Loucy (cell line): ENCODE measurements at regions not wholly inside any gene's neighbourhood (a gene's known extent, or its start where the extent isn't known, plus 50 kb on each side); places are given as distances from the start of the nearest gene placed in this dataset.

Experiments used
- H2AFZ ChIP-seq: fragments of 200-600 bp; sonication (generic); 2 replicates; pipeline ENCODE4 v1.6.0; 2016; ENCODE audit warnings: antibody characterized with exemption, mild to moderate bottlenecking, low read length, moderate library complexity
- H3F3A ChIP-seq: fragments of 200-600 bp; 2 replicates; pipeline ENCODE4 v1.6.0; 2016; ENCODE audit warnings: antibody characterized with exemption, low read depth, mild to moderate bottlenecking
- H3K27me3 ChIP-seq: fragments of 200-600 bp; sonication (generic); 2 replicates; pipeline ENCODE4 v1.6.1; 2014; ENCODE audit warnings: low read length, mild to moderate bottlenecking; ENCODE audit not compliant: insufficient read depth, poor library complexity, severe bottlenecking
- H3K36me3 ChIP-seq: fragments of 200-600 bp; sonication (generic); 2 replicates; pipeline ENCODE4 v1.6.1; 2016; ENCODE audit warnings: low read length; ENCODE audit not compliant: insufficient read depth
- H3K4me1 ChIP-seq: fragments of 200-600 bp; sonication (generic); 2 replicates; pipeline ENCODE4 v1.5.1; 2014; ENCODE audit warnings: low read length, mild to moderate bottlenecking; ENCODE audit not compliant: insufficient read depth, poor library complexity, severe bottlenecking
- H3K4me2 ChIP-seq: fragments of 200-600 bp; sonication (generic); 2 replicates; pipeline ENCODE4 v1.6.0; 2014; ENCODE audit warnings: antibody characterized with exemption, low read length, low read depth, mild to moderate bottlenecking; ENCODE audit not compliant: poor library complexity, severe bottlenecking
- H3K4me3 ChIP-seq: fragments of 200-600 bp; sonication (generic); 2 replicates; pipeline ENCODE4 v1.5.1; 2014; ENCODE audit warnings: low read length, mild to moderate bottlenecking, mixed read lengths; ENCODE audit not compliant: poor library complexity, severe bottlenecking
- H3K79me2 ChIP-seq: fragments of 200-600 bp; sonication (generic); 2 replicates; pipeline ENCODE4 v1.6.1; 2014; ENCODE audit warnings: low read length; ENCODE audit not compliant: insufficient read depth
- H3K9ac ChIP-seq: fragments of 200-600 bp; sonication (generic); 2 replicates; pipeline ENCODE4 v1.6.0; 2014; ENCODE audit warnings: mild to moderate bottlenecking, low read depth, low read length, moderate library complexity; ENCODE audit not compliant: poor library complexity, severe bottlenecking
- H3K9me2 ChIP-seq: fragments of 200-600 bp; sonication (generic); replicated peaks from 2 replicates; pipeline ENCODE4 v1.6.1; 2016; ENCODE audit warnings: low read depth, low read length, mixed read lengths
- H3K9me3 ChIP-seq: fragments of 200-600 bp; sonication (generic); 2 replicates; pipeline ENCODE4 v1.6.1; 2014; ENCODE audit warnings: mild to moderate bottlenecking, antibody characterized with exemption, low read length, low read depth; ENCODE audit not compliant: insufficient read depth
- H4K20me1 ChIP-seq: fragments of 200-600 bp; sonication (generic); 2 replicates; pipeline ENCODE4 v1.6.0; 2014; ENCODE audit warnings: antibody characterized with exemption, low read length, mild to moderate bottlenecking; ENCODE audit not compliant: insufficient read depth, poor library complexity, severe bottlenecking
- EZH2phosphoT487 ChIP-seq: fragments of 200-600 bp; IDR thresholded peaks from 2 replicates; pipeline ENCODE4 v1.6.1; 2018; ENCODE audit warnings: antibody characterized with exemption, mild to moderate bottlenecking, moderate library complexity, borderline replicate concordance
- TF ChIP-seq, protein P1 (sequence below): fragments of 200-600 bp; sonication (generic); conservative IDR thresholded peaks from 2 replicates; pipeline ENCODE4 v1.5.1; 2014; ENCODE audit warnings: mild to moderate bottlenecking, antibody characterized with exemption, low read length

DNA sequence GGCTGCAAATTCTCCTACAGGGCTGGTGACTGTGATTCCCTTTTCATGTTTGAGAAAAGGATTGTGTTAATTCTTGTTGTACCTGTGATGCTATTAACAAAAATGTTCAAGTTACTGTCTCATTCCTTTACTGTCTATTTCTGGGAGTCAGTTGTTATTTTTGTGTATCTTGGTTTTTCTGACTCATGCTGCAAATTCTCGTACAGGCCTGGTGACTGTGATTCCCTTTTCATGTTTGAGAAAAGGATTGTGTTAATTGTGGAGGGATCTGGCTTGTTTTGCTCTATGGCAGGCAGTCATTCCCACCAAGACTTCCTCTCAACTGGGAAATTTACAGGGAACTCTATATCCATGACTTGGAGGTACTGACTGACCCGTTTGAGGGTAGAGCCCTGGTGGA, 693.4 kb upstream of the INTU start:
- H2AFZ ChIP-seq, result no peak overlapping the region
- no peak for TF ChIP-seq EZH2phosphoT487
- TF ChIP-seq, protein P1, sequence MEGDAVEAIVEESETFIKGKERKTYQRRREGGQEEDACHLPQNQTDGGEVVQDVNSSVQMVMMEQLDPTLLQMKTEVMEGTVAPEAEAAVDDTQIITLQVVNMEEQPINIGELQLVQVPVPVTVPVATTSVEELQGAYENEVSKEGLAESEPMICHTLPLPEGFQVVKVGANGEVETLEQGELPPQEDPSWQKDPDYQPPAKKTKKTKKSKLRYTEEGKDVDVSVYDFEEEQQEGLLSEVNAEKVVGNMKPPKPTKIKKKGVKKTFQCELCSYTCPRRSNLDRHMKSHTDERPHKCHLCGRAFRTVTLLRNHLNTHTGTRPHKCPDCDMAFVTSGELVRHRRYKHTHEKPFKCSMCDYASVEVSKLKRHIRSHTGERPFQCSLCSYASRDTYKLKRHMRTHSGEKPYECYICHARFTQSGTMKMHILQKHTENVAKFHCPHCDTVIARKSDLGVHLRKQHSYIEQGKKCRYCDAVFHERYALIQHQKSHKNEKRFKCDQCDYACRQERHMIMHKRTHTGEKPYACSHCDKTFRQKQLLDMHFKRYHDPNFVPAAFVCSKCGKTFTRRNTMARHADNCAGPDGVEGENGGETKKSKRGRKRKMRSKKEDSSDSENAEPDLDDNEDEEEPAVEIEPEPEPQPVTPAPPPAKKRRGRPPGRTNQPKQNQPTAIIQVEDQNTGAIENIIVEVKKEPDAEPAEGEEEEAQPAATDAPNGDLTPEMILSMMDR, result no peak
- no peak overlapping the region for H3K4me3 ChIP-seq
- H3K79me2 ChIP-seq, result no peaks in the 10 kb centered on the region
- no peak overlapping the region for H3K4me2 ChIP-seq
- H3F3A ChIP-seq, result no peaks in the 10 kb centered on the region
- no peaks in the 10 kb centered on the region for H3K9me2 ChIP-seq
- H3K27me3 ChIP-seq, result no peaks in the 10 kb centered on the region
- H4K20me1 ChIP-seq, result no peaks in the 10 kb centered on the region
- H3K4me1 ChIP-seq, result no peaks in the 10 kb centered on the region
- no peak overlapping the region for H3K9ac ChIP-seq
- no peaks in the 10 kb centered on the region for H3K9me3 ChIP-seq
- H3K36me3 ChIP-seq, result no peaks in the 10 kb centered on the region

DNA sequence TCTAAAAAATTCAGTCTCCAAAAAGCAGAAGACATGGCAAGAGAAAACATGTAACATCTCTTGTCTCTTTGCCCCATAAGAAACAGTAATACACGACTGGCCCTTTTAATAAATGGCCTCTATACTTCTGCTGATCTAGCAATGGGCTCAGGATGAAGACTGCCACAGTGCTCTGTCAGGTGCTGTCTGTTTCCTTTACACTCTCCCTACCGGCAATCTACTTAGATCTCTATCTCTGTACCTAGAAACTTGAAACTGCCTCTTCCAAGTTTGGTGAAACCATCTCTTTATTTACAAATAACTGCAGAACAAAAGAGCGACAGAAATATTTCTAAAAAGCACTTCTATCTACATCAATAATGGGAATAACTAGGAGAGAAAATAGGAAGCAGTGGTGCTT, 685.2 kb upstream of the INTU start:
- H2AFZ ChIP-seq, result no peak overlapping the region
- TF ChIP-seq EZH2phosphoT487, result no peak
- TF ChIP-seq, protein P1, result no peak

DNA sequence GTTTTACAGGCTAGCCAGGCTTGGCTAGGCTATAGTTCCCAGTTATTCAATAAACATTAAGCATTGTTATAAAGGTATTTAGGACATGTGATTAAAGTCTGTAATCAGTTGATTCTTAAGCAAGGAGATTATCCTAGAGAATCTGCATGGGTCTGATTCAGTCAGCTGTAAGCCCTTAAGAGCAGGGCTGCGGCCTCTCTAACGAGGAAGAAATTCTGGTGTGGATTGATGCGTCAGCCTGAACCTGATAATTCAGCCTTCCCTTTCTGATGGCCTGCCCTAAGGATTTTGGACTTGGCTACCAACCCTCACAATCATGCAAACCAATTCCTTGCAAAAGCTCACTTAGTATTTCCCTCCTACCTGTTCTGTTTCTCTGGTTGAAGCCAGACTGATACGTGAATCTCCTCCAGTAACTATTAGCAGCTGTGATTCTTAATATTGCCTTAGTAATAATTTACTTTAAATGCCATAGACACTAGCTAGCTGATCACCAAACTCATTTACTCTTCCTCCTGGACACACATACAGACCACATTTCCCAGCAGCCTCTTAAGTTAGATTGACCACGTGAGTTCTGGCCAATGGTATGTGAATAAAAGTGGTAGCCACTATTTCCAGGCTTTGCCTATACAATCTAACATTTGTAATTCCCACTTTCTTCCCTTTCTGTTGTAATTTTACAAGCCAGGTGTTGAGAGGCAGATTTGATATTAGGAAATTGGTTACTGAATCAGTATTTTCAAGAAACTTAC, 678.0 kb upstream of the INTU start:
- H3K36me3 ChIP-seq, result no peaks in the 10 kb centered on the region
- no peak overlapping the region for H2AFZ ChIP-seq
- no peaks in the 10 kb centered on the region for H3K79me2 ChIP-seq
- H3F3A ChIP-seq, result no peaks in the 10 kb centered on the region
- H3K9me2 ChIP-seq, result no peaks in the 10 kb centered on the region
- no peaks in the 10 kb centered on the region for H3K4me1 ChIP-seq
- no peaks in the 10 kb centered on the region for H4K20me1 ChIP-seq
- no peaks in the 10 kb centered on the region for H3K27me3 ChIP-seq
- no peak overlapping the region for H3K4me3 ChIP-seq
- H3K4me2 ChIP-seq, result no peak overlapping the region
- TF ChIP-seq, protein P1, result no peak
- TF ChIP-seq EZH2phosphoT487, result no peak
- no peak overlapping the region for H3K9ac ChIP-seq
- H3K9me3 ChIP-seq, result no peaks in the 10 kb centered on the region

More for the DNA sequence above, 685.2 kb upstream of the INTU start:
- H3K79me2 ChIP-seq, result no peaks in the 10 kb centered on the region
- no peak overlapping the region for H3K4me3 ChIP-seq
- no peaks in the 10 kb centered on the region for H3K9me3 ChIP-seq
- H3K9ac ChIP-seq, result no peak overlapping the region
- no peaks in the 10 kb centered on the region for H3K9me2 ChIP-seq
- H3F3A ChIP-seq, result no peaks in the 10 kb centered on the region
- no peaks in the 10 kb centered on the region for H4K20me1 ChIP-seq
- H3K36me3 ChIP-seq, result no peaks in the 10 kb centered on the region
- H3K4me1 ChIP-seq, result no peaks in the 10 kb centered on the region
- no peak overlapping the region for H3K4me2 ChIP-seq
- H3K27me3 ChIP-seq, result no peaks in the 10 kb centered on the region
